ENCODE measurements at regions not wholly inside any gene's neighbourhood (a gene's known extent, or its start where the extent isn't known, plus 50 kb on each side); places are given as distances from the start of the nearest gene placed in this dataset.
"Not testable (repeated sequence)": the region's sequence is repeated elsewhere in the genome, so short reads cannot be mapped to it uniquely, and the experiment has no call there.

DNA sequence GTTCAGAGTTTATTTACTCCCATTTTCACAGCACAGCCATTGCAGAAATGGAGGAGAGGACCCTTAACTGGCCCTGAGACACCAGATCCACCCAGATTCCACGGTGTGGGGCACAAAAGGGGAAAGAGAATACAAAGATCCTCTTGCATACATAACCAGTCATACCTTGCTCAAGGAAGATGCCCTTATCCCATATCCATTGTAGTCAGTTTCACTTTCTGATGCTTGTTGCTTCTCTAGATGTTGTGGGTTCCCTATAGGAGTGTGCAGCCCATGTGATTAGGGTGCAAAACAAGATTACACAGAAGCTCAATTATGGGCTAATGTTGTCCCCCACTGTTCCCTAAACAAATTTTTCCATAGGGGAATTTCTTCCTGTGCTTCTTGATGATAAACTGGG is 1309.0 kb upstream of the PABPC4L start:
- ATAC-seq (no peak), DNase-seq (no peak)
- no peak overlapping the region for H3K27ac Mint-ChIP-seq
- H3K36me3 Mint-ChIP-seq (ENCODE audit: low read depth) = no peaks in the 10 kb centered on the region
- peaks cover 7% of the 10 kb centered on the region for H3K9me3 Mint-ChIP-seq
- no peaks in the 10 kb centered on the region for H3K4me1 Mint-ChIP-seq
- H3K4me3 Mint-ChIP-seq = no peak overlapping the region
- no peaks in the 10 kb centered on the region for H3K27me3 Mint-ChIP-seq

DNA sequence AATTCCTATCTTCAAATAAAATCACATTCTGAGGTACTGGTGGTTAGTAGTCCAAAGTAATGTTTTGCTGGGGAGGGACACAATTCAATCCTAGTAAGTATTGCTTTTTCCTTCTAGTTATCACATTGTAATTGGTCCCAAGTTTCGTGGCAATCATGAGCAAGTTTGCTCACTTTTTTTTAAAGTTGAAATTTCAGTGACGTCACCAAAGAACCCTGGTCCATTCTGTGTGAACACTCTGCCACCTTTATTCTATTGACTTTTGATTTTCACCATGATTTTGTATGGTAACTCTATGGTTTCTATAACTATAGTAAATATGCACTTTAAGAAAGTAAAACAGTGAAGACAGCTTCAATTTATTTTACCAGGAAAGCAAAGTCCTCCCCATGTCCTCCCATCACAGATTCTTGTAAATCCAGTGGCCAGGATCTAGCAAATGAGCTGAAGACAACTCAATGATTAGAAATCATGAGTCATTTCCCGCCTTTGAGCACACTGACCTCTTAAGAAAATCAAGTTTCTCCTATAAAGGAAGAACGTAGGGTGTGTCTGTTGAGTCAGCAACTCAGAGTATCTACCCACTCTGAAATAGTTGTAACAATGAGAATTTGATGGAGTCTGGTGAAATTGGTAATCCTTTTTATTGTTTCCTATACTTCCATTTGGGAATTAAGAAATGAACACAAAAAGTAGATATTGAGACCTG is 1306.6 kb upstream of the PABPC4L start:
- no peaks in the 10 kb centered on the region for H3K36me3 Mint-ChIP-seq (ENCODE audit: low read depth)
- no peak overlapping the region for H3K27ac Mint-ChIP-seq
- no peaks in the 10 kb centered on the region for H3K27me3 Mint-ChIP-seq
- no peaks in the 10 kb centered on the region for H3K4me1 Mint-ChIP-seq
- no peak overlapping the region for H3K4me3 Mint-ChIP-seq
- DNase-seq = no peak
- peaks cover 6% of the 10 kb centered on the region for H3K9me3 Mint-ChIP-seq
- no peak for ATAC-seq

- Mint-ChIP-seq H3K27ac (no peak overlapping the region), H3K4me3 (no peak overlapping the region), H3K27me3 (no peaks in the 10 kb centered on the region), H3K9me3 (peaks cover 12% of the 10 kb centered on the region), H3K36me3 (ENCODE audit: low read depth) (no peaks in the 10 kb centered on the region), H3K4me1 (no peaks in the 10 kb centered on the region)
- ATAC-seq = no peak
- no peak for DNase-seq
Measured at GRCh38 chr4:135497563-135498152, 1296.1 kb upstream of the PABPC4L start.

DNA sequence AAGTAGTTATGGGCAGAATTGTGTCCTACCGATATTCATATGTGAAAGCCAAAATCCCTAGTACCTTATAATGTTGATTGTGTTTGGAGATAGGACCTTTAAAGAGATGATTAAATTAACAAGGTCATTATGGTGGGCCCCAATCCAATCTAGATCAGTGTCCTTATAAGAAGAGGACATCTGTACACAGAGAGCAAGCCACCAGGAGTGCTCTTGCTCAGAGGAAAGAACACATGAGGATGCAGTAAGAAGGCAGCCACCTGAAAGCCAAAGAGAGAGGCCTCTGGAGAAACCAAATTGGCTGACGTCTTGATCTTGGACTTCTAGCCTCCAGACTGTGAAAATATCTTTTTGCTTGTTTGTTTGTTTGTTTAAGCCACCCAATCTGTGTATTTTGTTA is 1290.8 kb upstream of the PABPC4L start:
- no peaks in the 10 kb centered on the region for H3K36me3 Mint-ChIP-seq (ENCODE audit: low read depth)
- H3K9me3 Mint-ChIP-seq = peaks cover 12% of the 10 kb centered on the region
- H3K4me1 Mint-ChIP-seq = no peaks in the 10 kb centered on the region
- H3K27ac Mint-ChIP-seq = no peak overlapping the region
- no peak for DNase-seq
- no peak overlapping the region for H3K4me3 Mint-ChIP-seq
- no peaks in the 10 kb centered on the region for H3K27me3 Mint-ChIP-seq
- no peak for ATAC-seq

DNA sequence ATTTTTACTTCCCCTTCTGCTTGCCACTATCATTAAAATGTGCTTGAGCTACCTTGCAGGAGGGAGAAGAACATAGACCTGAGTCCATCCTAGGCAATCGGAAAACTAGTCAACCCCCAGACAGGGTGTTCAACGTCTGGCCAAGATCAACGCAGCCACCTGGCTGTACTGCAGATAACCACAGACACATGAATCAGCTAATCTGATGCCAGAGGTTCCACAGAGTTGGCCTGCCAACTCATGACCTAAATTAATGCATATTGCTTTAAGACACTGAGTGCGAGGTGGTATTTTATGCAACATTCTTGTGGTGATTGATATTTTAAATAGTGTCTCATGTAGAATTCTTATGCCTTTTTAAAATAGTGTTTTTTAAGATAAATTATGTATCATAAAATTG is 1283.8 kb upstream of the PABPC4L start:
- ATAC-seq (no peak), DNase-seq (no peak)
- Mint-ChIP-seq H3K36me3 (ENCODE audit: low read depth) (no peaks in the 10 kb centered on the region), H3K4me1 (no peaks in the 10 kb centered on the region), H3K27ac (no peak overlapping the region), H3K4me3 (no peak overlapping the region), H3K27me3 (no peaks in the 10 kb centered on the region), H3K9me3 (no peaks in the 10 kb centered on the region)

DNA sequence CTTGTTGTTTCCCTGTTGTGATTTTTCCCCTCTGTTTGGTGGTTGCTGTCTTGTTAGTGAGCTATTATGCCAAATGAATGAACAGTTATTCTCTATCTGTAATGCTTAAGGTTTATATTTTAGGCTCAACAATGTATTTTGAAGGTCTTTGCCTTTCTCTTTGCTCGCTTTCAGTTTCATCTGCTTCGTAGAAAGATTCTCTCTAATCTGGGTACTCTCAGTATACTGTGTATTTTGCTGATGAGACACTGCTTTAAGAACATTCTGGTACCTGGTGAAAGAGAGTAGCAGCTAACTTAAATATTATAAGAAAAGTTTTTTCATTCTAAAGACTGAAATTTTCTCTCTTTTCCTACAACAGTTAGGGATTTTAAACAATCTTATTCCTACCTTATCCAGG is 1274.7 kb upstream of the PABPC4L start:
- Mint-ChIP-seq H3K4me1 (no peaks in the 10 kb centered on the region), H3K27me3 (no peaks in the 10 kb centered on the region), H3K27ac (no peak overlapping the region), H3K4me3 (no peak overlapping the region), H3K36me3 (ENCODE audit: low read depth) (no peaks in the 10 kb centered on the region), H3K9me3 (peaks cover 3% of the 10 kb centered on the region)
- no peak for ATAC-seq
- DNase-seq = no peak

- H3K9me3 Mint-ChIP-seq = peaks cover 19% of the 10 kb centered on the region
- H3K36me3 Mint-ChIP-seq (ENCODE audit: low read depth) = no peaks in the 10 kb centered on the region
- no peaks in the 10 kb centered on the region for H3K27me3 Mint-ChIP-seq
- DNase-seq = no peak
- no peak for ATAC-seq
- H3K4me3 Mint-ChIP-seq = no peak overlapping the region
- no peak overlapping the region for H3K27ac Mint-ChIP-seq
- no peaks in the 10 kb centered on the region for H3K4me1 Mint-ChIP-seq
Measured at GRCh38 chr4:135464311-135464710, 1262.7 kb upstream of the PABPC4L start.

GRCh38 chr4:135447598-135447997 is 1246.0 kb upstream of the PABPC4L start:
- H3K4me3 Mint-ChIP-seq; H3K27me3 Mint-ChIP-seq; H3K4me1 Mint-ChIP-seq; DNase-seq; H3K36me3 Mint-ChIP-seq (ENCODE audit: low read depth); H3K9me3 Mint-ChIP-seq; H3K27ac Mint-ChIP-seq; ATAC-seq: not testable (repeated sequence)

DNA sequence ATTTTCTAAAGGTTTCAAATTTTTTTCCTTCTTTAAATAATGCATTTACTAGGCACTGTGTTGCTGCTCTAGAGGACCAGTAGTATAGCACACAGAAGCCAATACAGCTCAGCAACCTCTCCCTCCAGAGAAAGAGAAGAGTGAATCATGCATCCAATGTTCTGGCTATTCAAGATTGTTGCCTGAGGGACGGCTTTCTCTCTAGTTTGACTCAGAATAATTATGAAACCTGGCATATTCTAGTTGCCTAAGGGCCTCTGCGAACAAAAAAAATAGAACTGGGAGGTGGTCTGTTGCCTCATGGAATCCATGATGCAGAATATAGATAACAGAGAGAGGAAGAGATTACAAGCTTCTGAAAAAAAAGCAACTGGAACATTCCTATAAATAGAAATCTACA is 1233.3 kb upstream of the PABPC4L start:
- no peak overlapping the region for H3K27ac Mint-ChIP-seq
- no peak for DNase-seq
- peaks cover 19% of the 10 kb centered on the region for H3K9me3 Mint-ChIP-seq
- H3K36me3 Mint-ChIP-seq (ENCODE audit: low read depth) = no peaks in the 10 kb centered on the region
- no peak for ATAC-seq
- no peaks in the 10 kb centered on the region for H3K4me1 Mint-ChIP-seq
- no peak overlapping the region for H3K4me3 Mint-ChIP-seq
- no peaks in the 10 kb centered on the region for H3K27me3 Mint-ChIP-seq

GRCh38 chr4:135429528-135429927 is 1227.9 kb upstream of the PABPC4L start:
- Mint-ChIP-seq H3K4me3 (no peak overlapping the region), H3K27ac (no peak overlapping the region), H3K27me3 (no peaks in the 10 kb centered on the region), H3K9me3 (no peaks in the 10 kb centered on the region), H3K4me1 (no peaks in the 10 kb centered on the region), H3K36me3 (ENCODE audit: low read depth) (no peaks in the 10 kb centered on the region)
- ATAC-seq (no peak), DNase-seq (no peak)

DNA sequence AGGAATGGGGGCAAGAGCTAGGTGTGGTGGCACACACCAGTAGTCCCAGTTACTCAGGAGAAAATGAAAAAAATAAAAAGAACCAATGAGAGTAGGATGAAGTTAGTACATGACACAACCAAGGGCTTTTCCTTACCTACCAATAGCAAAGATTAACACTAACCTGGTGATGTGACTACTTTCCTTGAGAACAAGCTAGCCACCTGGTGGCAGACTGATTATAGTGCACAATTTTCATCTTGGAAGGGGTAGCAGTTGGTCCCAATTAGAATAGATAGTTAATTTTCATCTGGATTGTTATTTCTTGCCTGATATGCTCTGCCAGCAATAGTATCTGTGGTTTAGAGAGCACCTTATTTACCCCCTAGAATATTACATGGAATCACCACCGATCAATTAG is 1216.8 kb upstream of the PABPC4L start:
- ATAC-seq = no peak

GRCh38 chr4:135412213-135412612 is 1210.6 kb upstream of the PABPC4L start:
- no peak overlapping the region for H3K4me3 Mint-ChIP-seq
- H3K27ac Mint-ChIP-seq = no peak overlapping the region
- H3K36me3 Mint-ChIP-seq (ENCODE audit: low read depth) = no peaks in the 10 kb centered on the region
- ATAC-seq = no peak
- no peaks in the 10 kb centered on the region for H3K27me3 Mint-ChIP-seq
- no peaks in the 10 kb centered on the region for H3K4me1 Mint-ChIP-seq
- peaks cover 8% of the 10 kb centered on the region for H3K9me3 Mint-ChIP-seq
- DNase-seq = no peak

More for the DNA sequence above, 1216.8 kb upstream of the PABPC4L start:
- Mint-ChIP-seq H3K4me3 (no peak overlapping the region), H3K27ac (no peak overlapping the region), H3K4me1 (no peaks in the 10 kb centered on the region), H3K27me3 (no peaks in the 10 kb centered on the region), H3K36me3 (ENCODE audit: low read depth) (no peaks in the 10 kb centered on the region), H3K9me3 (peaks cover 7% of the 10 kb centered on the region)
- no peak for DNase-seq

DNA sequence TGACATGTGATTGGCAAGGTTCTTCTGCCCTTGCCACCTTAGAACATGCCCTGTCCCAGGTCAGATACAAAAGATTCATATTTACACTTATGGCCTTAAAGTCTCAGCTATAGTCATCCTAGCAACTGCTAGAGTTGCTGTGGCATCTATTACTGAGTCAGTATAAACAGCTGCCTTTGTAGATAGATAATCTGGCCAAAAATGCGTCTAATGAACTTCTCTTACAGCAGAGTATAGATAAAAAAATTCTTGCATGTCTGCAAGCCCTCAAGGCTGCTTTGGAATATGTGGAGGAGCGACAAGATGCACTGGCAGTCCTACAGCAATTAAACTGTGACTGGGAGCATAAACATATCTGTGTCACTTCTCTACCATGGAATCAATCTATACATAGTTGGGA is 1209.7 kb upstream of the PABPC4L start:
- ATAC-seq (no peak), DNase-seq (no peak)
- Mint-ChIP-seq H3K27ac (no peak overlapping the region), H3K36me3 (ENCODE audit: low read depth) (no peaks in the 10 kb centered on the region), H3K4me3 (no peak overlapping the region), H3K4me1 (no peaks in the 10 kb centered on the region), H3K9me3 (peaks cover 8% of the 10 kb centered on the region), H3K27me3 (no peaks in the 10 kb centered on the region)

- not testable (repeated sequence) for H3K4me3 Mint-ChIP-seq; DNase-seq; H3K27me3 Mint-ChIP-seq; H3K36me3 Mint-ChIP-seq (ENCODE audit: low read depth); H3K27ac Mint-ChIP-seq; H3K4me1 Mint-ChIP-seq; ATAC-seq
- peaks cover 15% of the 10 kb centered on the region for H3K9me3 Mint-ChIP-seq
Measured at GRCh38 chr4:135409261-135409660, 1207.7 kb upstream of the PABPC4L start.

GRCh38 chr4:135408109-135408508 is 1206.5 kb upstream of the PABPC4L start:
- no peak for DNase-seq
- H3K4me1 Mint-ChIP-seq = no peaks in the 10 kb centered on the region
- H3K27ac Mint-ChIP-seq = no peak overlapping the region
- H3K4me3 Mint-ChIP-seq = no peak overlapping the region
- ATAC-seq = no peak
- no peaks in the 10 kb centered on the region for H3K27me3 Mint-ChIP-seq
- H3K9me3 Mint-ChIP-seq = peaks cover 15% of the 10 kb centered on the region
- no peaks in the 10 kb centered on the region for H3K36me3 Mint-ChIP-seq (ENCODE audit: low read depth)

DNA sequence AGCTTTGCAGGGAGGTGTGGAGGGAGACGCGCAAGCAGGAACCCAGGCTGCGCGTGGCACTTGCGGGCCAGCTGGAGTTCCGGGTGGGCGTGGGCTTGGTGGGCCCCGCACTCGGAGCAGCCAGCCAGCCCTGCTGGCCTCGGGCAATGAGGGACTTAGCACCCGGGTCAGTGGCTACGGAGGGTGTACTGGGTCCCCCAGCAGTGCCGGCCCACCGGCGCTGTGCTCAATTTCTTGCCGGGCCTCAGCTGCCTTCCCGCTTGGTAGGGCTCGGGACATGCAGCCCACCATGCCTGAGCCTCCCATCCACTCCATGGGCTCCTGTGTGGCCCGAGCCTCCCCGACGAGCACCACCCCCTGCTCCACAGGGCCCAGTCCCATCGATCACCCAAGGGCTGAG is 1205.0 kb upstream of the PABPC4L start:
- H3K4me3 Mint-ChIP-seq, H3K27ac Mint-ChIP-seq: not testable (repeated sequence)

More for the DNA sequence above, 1205.0 kb upstream of the PABPC4L start:
- DNase-seq; H3K4me1 Mint-ChIP-seq; H3K36me3 Mint-ChIP-seq (ENCODE audit: low read depth); ATAC-seq; H3K27me3 Mint-ChIP-seq: not testable (repeated sequence)
- H3K9me3 Mint-ChIP-seq = peaks cover 15% of the 10 kb centered on the region
